DND-41 (cell line): ENCODE measurements at regions not wholly inside any gene's neighbourhood (a gene's known extent, or its start where the extent isn't known, plus 50 kb on each side); places are given as distances from the start of the nearest gene placed in this dataset.

Experiments
- ATAC-seq: fragments of 200-7000 bp; cut with Tn5 transposase; 3 replicates; pipeline ENCODE4 v1.9.1; 2021; ENCODE audit warnings: low read depth; ENCODE audit not compliant: insufficient read depth
- DNase-seq: peaks from one replicate; pipeline ENCODE4 v3.0.0-alpha.2; 2020
- H2AFZ ChIP-seq: 2 replicates; pipeline ENCODE4 v1.6.0; 2012; ENCODE audit warnings: low read depth, low read length
- H3K27ac ChIP-seq: 2 replicates; pipeline ENCODE4 v1.5.1; 2012; ENCODE audit warnings: low read length, inconsistent platforms
- H3K27me3 ChIP-seq: fragments of 200-600 bp; sonication (generic); 2 replicates; pipeline ENCODE4 v1.6.0; 2012; ENCODE audit warnings: low read length, mild to moderate bottlenecking, inconsistent platforms; ENCODE audit not compliant: insufficient read depth, poor library complexity
- H3K36me3 ChIP-seq: 2 replicates; pipeline ENCODE4 v1.5.1; 2012; ENCODE audit warnings: low read length, inconsistent platforms; ENCODE audit not compliant: insufficient read depth
- H3K4me1 ChIP-seq: 2 replicates; pipeline ENCODE4 v1.5.1; 2012; ENCODE audit warnings: mild to moderate bottlenecking, low read length; ENCODE audit not compliant: insufficient read depth
- H3K4me2 ChIP-seq: 2 replicates; pipeline ENCODE4 v1.6.0; 2012; ENCODE audit warnings: mild to moderate bottlenecking, moderate library complexity, low read length, inconsistent platforms; ENCODE audit not compliant: insufficient read depth
- H3K4me3 ChIP-seq, 2 experiments: fragments of 200-600 bp in 1 of 2; shearing (Covaris generic) in 1 of 2; 2 replicates each; pipeline ENCODE4 v1.5.1; 2012 to 2016; ENCODE audit warnings: inconsistent platforms in 2 of 2, low read length in 2 of 2, mild to moderate bottlenecking in 2 of 2, low read depth in 1 of 2, moderate library complexity in 1 of 2
- H3K79me2 ChIP-seq: 2 replicates; pipeline ENCODE4 v1.6.0; 2012; ENCODE audit warnings: low read length, inconsistent platforms; ENCODE audit not compliant: insufficient read depth
- H3K9ac ChIP-seq: 2 replicates; pipeline ENCODE4 v1.6.0; 2012; ENCODE audit warnings: low read depth, mild to moderate bottlenecking, inconsistent platforms, low read length, moderate library complexity
- H3K9me3 ChIP-seq: 2 replicates; pipeline ENCODE4 v1.5.1; 2012; ENCODE audit warnings: low read length, moderate library complexity, mild to moderate bottlenecking, inconsistent platforms; ENCODE audit not compliant: insufficient read depth, severe bottlenecking
- H4K20me1 ChIP-seq: 2 replicates; pipeline ENCODE4 v1.6.0; 2012; ENCODE audit warnings: low read length; ENCODE audit not compliant: insufficient read depth
- CTCF ChIP-seq: IDR thresholded peaks from 2 replicates; pipeline ENCODE4 v1.5.1; 2012; ENCODE audit warnings: borderline replicate concordance, low read length, moderate library complexity, mild to moderate bottlenecking; ENCODE audit not compliant: poor library complexity, severe bottlenecking; ENCODE audit errors: extremely low read depth
- EZH2 ChIP-seq: IDR thresholded peaks from 3 replicates; pipeline ENCODE4 v1.6.1; 2012; ENCODE audit warnings: borderline replicate concordance, low read depth, mild to moderate bottlenecking, moderate library complexity, low read length, inconsistent platforms; ENCODE audit not compliant: severe bottlenecking

GRCh38 chr22:27672721-27673418, 128.7 kb downstream of the MN1 start:
- Histone ChIP-seq H2AFZ (no peak overlapping the region), H3K4me2 (no peak overlapping the region), H3K79me2 (no peaks in the 10 kb centered on the region), H3K4me3 (no peak overlapping the region), H3K36me3 (no peaks in the 10 kb centered on the region), H3K4me1 (no peaks in the 10 kb centered on the region), H4K20me1 (no peaks in the 10 kb centered on the region; the same call in 1 of the 2 replicates), H3K9ac (no peak overlapping the region), H3K27ac (no peak overlapping the region), H3K27me3 (no peaks in the 10 kb centered on the region), H3K9me3 (no peaks in the 10 kb centered on the region)
- TF ChIP-seq EZH2 (no peak), CTCF (no peak)
- no peak for ATAC-seq
- DNase-seq = no peak

- Histone ChIP-seq H3K79me2 (no peaks in the 10 kb centered on the region), H3K27ac (no peak overlapping the region), H3K9ac (no peak overlapping the region), H4K20me1 (no peaks in the 10 kb centered on the region; the same call in 1 of the 2 replicates), H3K36me3 (no peaks in the 10 kb centered on the region), H2AFZ (no peak overlapping the region), H3K9me3 (no peaks in the 10 kb centered on the region), H3K27me3 (no peaks in the 10 kb centered on the region), H3K4me1 (no peaks in the 10 kb centered on the region), H3K4me3 (no peak overlapping the region), H3K4me2 (no peak overlapping the region)
- DNase-seq = no peak
- ATAC-seq = no peak
- TF ChIP-seq CTCF (no peak), EZH2 (no peak)
These were observed 127.7 kb downstream of the MN1 start for GRCh38 chr22:27673839-27674238.

- ATAC-seq (no peak), DNase-seq (no peak)
- no peak for TF ChIP-seq CTCF
- TF ChIP-seq EZH2 = no peak
- Histone ChIP-seq H3K4me1 (no peaks in the 10 kb centered on the region), H4K20me1 (no peaks in the 10 kb centered on the region; the same call in 1 of the 2 replicates), H3K27me3 (no peaks in the 10 kb centered on the region), H3K9me3 (no peaks in the 10 kb centered on the region), H3K9ac (no peak overlapping the region), H3K4me3 (no peak overlapping the region), H3K27ac (no peak overlapping the region), H3K79me2 (no peaks in the 10 kb centered on the region), H3K4me2 (no peak overlapping the region), H3K36me3 (no peaks in the 10 kb centered on the region), H2AFZ (no peak overlapping the region)
These were observed 127.2 kb downstream of the MN1 start for GRCh38 chr22:27674261-27674923.
